Stimulated activated CD4-positive, alpha-beta T cell treated with anti-CD3 and anti-CD28 coated beads, Interleukin-1b, Interleukin-23, amount 100 ng/mL, for 1 hour (primary cell): ENCODE measurements at regions not wholly inside any gene's neighbourhood (a gene's known extent, or its start where the extent isn't known, plus 50 kb on each side); places are given as distances from the start of the nearest gene placed in this dataset.

Source experiments
- DNase-seq, 2 donors: peaks; one replicate each; pipeline ENCODE4 v3.0.0-alpha.2; 2020; ENCODE audit warnings: low read depth in 2 of 2

DNA sequence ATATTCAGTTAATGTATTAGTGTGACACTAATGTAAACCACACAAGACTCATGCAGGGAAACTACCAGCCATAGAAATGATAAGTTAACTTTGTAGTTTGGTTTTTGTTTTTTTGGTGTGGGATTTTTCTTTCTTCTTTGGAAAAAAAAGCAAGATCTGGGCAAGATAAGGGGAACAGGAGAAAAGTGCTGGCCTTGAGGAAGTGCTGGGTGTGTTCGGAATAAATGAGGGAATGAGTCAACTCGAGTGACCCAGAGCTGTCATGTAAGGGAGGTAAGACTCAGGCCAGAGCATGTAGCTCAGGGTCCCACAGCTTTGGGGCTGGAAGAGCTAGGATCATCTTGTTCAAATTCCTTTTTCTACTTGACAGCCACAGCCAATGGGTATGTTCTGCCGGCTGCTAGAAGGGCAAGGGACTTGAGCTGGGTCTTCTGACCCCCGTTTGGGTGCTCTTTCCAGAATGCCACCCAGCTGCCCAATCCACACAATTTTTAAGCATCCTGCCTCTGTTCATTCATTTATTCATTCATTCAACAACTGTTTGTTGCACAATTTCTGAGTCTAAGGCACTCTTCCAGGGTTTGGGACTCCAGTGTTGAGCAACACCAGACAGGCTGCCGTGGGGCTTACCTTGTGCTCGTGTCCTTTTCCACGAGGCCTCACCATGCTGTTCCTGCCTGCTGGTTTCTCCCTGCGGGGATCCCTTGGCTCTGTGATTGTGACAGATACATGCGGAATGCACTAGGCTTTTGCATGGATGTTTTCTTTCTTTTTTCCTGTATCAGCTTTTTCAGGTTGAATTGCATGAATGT is 54.5 kb downstream of the CLDN34 start:
- no peak for DNase-seq

DNA sequence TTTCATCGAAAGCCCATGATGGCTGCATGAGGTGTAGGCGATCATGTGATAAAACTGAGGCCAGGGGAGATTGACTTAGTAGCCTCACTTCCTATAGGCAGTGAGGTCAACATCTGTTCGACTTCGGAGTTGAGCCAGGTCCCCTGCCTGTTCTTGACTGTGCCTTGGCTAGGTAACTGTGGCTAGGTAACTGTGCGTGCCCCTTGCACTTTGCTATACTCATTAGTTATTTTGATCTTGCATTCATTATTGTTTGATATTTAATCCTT is 55.0 kb downstream of the CLDN34 start:
- no peak for DNase-seq

DNA sequence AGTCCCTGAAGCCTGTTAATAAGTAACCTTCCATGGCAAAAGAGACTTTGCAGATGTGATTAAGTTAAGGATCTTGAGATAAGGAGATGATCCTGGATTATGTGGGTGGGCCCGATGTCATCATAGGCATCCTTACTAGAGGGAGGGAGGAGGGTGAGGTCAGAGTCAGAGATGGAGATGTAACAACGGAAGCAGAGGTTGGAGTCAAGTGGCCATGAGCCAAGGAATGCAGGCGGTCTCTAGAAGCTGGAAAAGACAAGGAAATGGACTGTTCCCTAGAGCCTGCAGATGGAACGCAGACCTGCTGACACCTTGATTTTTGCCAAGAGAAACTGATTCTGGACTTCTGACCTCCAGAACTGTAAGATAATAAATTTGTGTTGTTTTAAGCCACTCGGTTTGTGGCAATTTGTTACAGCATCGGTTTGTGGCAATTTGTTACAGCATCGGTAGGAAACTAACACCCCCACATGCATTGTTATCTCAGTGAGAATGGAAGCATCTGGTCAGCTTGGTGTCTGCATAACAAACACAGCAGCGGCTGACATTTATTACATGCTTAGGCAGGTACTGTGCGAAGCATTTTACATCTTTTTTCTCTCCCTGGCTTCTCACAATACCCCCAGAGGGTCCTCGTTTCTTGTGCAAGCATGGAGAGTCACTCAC is 55.6 kb downstream of the CLDN34 start:
- no peak for DNase-seq

DNA sequence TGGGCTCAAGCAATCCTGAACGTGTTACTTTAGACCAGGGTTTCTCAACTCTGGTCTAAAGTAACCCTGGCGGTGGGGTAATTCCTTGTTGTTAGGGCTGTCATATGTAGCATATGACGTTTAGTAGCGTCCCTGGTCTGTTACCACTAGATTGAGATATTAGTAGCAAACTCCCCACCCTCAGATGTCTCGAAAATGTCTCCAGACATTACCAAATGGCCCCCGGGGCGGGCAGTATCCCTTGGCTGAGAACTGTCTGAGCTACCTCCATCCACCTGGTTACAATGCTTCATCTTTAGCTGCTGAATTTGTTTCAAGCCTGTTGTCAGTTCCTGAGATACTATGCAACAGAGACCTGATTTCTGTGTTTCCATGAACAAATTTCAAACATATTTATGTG is 56.7 kb downstream of the CLDN34 start:
- DNase-seq: no peak

DNA sequence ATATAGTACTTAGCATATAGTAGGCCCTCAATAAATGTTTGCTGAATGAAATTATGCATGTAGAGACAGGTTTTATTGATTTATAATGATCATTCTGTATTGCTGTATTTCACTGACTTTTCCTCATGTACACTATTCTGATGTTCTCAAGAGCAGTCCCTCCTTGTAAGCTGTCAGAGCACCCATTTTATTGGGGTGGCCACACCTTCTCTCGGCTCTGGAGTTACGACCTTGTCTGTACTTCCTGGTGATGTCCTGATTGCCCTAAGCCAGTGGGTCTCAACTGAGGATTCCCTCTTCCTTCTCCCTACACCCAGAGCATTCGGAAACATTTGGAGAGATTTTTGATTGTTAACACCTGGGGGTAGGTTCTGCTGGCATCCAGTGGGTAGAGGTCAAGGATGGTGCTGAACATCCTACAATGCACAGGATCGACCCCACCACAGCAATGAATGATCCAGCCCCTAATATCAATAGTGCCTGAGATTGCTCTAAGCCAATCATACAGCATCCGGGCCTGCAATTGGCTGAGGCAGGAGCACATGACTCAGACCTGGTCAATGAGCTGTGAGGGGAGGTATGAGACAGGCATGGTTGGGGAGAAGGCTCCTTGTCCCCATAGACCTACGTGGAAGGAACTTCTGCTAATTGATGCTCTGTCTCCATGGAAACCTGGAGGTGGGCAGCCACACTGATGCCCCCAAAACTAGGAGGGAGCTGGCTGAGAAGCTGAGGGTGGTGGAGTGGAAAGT is 58.8 kb downstream of the CLDN34 start:
- no peak for DNase-seq

DNA sequence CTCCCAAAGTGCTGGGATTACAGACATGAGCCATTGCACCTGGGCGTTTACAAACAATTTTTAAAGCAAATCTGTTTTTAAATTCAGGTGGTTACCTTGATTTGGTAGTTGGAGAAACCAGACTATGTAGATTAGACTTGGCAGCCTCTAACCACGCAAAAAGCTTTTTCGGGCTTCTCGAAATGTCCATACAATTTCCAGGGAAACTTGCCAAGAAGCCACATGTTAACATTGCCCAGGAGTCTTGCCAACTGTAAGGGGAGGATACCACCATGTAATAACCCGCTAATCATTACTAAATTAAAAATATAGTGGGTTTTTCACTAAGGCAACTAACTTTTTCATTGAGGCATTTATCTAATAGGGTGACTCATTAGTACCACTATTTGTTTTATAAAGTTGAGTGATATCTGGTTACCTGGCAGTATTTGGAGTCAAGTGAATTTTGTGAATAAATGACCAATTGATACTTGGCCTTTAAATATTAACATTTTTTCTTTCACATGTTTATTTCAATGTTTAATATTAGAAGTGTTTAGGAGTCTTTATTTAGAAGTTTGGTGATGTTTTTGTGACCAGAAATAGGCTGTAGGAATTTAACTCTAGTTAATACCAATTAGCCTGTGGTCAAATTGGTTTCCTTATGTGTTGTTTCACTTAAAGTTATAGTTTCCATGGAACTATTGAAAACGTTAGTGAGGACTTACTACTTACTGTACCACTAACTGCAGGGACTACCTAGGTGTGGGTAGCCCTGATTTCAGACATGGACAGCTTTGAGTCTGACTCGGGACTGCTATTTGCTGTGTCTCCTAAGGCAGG is 61.3 kb downstream of the CLDN34 start:
- DNase-seq: no peak

DNA sequence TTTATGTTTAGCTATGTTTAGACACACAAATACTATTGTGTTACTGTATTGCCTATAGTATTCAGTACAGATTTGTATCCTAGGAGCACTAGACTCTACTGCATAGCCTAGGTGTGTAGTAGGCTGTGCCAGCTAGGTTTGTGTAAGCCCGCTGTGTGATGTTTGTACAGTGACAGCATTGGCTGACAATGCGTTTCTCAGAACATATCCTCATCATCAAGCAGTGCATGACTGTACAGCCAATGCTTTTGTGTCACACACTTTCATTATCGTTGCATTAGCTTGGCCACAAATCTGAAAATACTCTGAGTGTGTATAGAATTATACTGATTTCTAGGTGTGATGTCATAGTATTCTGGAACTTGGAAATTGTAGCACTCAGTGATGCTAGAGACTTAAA is 63.4 kb downstream of the CLDN34 start:
- DNase-seq: no peak

DNA sequence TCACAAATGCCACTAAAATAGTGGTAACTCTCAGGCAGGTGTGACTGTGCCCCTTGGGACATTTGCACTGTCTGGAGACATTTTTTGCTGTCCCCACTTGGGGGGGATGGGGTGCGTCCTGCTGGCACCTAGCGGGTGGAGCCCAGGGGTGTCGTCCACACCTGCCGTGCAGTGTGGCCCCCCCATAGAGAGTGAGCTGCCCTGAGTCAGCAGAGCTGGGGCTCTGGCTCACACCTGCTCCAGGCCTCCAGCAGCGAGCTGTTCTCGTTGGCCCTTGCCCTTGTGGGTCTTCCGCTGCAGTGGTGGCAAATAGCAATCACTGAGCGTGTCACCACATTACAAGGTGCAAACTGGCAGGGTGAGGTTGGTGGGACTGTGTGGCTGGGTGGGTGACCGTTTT is 64.6 kb downstream of the CLDN34 start:
- DNase-seq: no peak

DNA sequence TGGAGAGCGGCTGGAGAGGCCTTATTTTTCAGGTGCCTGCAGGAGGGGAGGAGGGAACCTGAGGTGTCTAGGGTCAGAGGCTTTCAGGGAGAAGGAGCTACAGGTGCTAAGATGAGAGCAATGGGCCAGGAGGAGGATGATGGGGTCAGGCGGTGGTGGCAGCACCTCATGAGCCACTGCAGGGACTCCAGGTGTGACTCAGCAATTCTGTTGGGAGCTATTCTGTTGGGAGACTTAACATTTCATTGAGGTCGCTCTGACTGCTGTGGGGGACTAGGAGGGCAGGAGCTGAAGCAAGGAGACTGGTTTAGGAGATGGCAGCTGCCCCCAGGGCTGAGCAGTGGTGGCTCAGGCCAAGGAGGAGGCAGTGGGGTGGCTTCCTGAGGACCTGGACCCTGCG is 65.0 kb downstream of the CLDN34 start:
- DNase-seq: no peak

DNA sequence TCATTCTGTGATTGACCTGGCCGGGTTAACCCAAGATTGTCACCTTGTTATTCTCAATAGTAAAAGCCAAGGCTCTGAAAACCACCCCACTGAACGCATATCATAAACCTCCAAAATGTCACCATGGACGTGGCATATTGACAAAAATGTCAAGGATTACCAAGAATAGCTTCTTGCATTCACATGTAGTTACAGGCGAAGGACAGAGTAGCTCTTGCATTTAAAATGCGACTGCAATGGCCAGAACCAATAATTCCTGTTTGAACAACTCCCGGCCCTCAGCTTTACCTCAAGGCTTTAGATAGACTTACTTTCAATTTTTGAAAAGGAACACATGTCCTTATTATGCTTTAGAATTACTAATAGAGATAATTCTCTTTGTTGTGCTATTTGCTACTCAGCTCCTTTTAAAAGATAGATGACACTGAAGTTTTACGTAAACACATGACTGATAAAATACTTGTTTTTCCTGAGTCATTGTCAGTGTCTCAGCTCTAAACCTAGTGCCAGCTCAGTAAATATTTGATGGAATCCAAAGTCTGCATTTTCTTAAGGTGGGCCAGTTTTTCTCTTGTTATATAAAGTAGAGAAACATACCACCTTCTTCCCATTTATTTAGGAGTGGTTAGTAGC is 66.3 kb downstream of the CLDN34 start:
- no peak for DNase-seq

DNA sequence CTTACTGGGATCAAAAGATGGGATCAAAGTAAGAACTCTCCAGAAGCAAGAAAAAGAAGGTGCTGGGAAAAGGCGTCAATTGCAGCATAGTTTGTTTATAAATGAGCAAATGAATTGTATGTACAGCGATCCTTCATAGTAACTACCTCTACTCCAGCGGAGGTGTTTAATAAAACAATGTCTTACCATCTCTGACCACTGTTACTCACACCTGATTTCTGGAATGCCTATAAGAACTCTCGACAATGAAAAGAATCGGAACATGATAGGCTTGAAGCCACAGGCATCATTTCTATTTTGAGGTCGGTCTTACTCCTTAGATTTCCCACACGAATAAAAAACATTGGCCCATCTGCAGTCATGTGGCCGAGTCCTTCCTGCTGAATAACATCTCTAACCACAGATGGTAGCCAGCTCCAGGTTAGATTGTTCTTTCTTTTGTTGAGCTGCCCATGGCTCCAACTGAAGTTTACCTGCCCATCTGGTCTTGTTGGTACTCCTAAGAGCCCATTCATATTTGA is 67.6 kb downstream of the CLDN34 start:
- no peak for DNase-seq

DNA sequence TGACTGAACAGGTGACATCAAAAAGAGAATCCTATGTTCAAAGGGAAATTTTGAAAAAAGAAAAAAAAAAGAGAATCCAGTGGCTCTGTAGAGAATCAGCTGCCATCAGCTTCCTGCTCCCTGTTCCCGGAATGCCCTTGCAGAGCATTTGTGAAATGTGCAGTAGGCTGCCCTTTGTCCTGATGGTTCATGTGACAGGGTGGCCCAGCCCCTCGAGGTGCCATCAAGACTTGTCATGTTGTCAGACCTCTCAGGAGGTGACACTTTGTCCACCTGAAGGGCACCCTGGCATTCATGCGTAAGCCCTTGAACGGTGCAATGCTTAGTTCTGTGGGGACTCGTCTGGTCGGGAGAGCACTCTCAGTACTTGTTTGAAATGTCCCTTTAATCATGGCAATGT is 71.4 kb downstream of the CLDN34 start:
- no peak for DNase-seq

DNA sequence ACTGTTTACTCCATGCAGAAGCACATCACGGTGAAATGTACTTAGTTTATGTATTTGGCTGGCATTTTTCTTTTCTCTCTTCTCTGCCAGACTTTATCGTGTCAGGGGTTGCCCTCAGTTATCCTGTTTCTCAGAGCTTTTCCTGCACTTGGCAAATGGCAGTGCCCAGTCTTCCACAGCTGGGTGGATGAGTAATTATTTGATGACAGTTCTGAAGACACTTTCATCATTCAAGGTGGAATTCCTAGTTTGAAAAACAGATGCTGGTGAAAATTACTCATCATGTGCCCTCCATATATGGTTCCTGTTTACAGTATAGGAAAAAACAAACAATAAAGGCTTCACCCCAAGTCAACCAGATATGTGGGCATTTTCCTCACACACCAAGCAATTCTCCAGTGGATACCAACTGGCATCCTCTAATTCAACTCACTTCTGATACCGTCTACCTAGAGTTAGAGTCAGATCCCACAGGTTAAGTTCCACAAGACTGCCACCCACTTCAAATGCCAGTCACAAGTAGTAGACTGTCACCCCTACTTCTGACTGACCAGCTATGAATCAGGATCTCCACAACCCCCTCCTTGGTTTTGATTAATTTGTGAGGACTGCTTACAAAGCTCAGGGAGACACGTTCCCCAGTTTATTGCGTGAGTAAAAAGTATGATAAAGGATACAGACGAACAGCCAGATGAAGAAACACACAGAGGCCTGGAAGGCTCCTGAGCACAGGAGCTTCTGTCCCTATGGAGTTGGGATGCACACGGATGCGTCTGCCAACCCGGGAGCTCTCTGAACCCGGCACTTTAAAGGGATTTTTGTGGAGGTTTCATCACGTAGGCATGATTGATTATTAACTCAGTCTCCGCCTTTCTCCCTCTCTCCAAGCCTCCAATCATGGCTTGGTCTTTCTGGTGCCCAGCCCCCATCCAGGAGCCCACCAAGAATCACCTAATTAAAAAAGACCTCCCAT is 72.9 kb downstream of the CLDN34 start:
- no peak for DNase-seq

DNA sequence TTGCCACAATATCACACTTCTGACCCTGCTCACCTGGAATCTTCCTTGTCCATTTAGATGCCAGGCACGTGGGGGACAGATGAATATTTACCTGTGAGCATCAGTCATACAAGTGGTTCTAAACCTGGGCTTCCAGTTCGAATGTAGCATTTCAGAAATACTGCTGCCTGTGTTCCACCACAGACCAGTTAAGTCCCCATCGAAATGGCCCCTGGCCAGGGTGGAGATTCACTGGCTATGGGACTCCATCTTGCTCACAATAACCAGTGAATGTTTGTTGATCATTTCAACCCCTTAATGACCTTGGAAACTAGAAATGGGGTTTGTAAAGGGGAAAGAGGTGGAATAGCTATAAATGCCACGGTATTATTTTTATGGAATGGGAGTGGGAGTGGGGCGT is 73.8 kb downstream of the CLDN34 start:
- DNase-seq: no peak

DNA sequence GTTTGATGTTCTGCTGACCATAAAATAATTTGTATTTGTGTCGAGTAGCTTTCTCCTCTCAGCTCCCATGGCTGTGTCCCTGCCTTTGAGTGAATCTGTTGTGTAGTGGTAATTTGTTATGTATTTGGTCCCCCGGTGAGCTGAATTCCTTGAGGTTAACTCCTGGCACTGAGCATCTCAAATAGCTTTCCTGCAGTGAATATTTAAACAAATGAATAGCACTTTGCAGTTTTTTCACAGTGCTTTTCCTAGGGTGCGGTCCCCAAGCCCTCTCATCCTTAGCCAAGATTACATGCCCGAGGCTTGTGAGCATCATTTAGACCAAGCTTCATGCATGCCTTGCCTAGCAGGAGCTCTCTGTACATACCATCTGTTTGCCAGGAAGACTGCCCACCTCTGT is 74.2 kb downstream of the CLDN34 start:
- DNase-seq: no peak

DNA sequence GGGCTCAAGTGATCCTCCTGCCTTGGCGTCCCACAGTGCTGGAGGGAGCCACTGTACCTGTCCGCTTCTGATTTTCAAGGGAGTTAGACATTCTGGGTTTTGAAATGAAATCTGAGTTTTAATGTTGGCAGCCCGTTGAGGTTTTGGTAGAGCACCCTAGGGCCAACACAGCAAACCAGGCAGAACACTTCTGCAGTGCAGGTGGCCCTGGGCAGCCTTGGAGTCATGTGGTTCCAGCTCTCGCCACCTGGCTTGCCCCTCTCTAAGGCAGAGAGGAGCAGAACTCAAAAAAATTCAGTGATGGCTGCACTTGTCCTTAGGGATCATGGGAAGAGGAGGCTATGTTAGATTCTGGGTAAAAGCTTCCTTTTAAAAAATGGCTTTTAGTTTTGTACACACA is 74.9 kb downstream of the CLDN34 start:
- no peak for DNase-seq

DNA sequence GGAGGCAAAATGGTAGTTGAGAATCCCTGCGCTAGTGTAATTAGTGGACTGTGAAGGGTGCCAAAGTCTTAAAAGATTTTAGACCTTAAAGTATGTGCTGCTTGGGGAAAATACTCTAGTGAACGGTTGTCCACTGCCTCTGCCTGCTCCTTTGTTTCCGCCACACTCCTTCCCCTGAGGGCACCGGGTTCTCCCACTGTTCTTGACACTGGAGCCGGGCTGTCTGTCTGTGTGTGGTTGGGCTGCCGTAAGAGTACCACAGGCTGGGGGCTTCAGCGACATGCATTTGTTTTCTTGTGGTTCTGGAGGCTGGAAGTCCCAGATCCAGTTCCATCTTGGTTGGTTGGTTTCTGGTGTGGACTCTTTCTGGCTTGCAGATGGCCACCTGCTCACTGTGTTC is 76.2 kb downstream of the CLDN34 start:
- DNase-seq: no peak

DNA sequence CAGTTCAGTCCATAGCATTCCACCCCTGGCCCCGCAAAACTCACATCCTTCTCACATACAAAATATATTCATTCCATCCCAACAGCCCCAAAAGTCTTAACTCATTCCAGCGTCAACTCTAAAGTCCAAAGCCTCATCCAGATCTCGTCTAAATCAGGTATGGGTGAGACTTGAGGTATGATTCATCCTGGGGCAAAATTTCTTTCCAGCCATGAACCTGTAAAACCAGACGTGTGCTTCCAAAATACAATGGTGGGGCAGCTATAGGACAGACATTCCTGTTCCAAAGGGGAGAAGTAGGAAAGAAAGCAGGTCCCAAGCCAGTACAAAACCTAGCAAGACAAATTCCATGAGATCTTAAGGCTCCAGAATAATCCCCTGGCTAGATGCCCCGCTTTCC is 76.9 kb downstream of the CLDN34 start:
- no peak for DNase-seq

DNA sequence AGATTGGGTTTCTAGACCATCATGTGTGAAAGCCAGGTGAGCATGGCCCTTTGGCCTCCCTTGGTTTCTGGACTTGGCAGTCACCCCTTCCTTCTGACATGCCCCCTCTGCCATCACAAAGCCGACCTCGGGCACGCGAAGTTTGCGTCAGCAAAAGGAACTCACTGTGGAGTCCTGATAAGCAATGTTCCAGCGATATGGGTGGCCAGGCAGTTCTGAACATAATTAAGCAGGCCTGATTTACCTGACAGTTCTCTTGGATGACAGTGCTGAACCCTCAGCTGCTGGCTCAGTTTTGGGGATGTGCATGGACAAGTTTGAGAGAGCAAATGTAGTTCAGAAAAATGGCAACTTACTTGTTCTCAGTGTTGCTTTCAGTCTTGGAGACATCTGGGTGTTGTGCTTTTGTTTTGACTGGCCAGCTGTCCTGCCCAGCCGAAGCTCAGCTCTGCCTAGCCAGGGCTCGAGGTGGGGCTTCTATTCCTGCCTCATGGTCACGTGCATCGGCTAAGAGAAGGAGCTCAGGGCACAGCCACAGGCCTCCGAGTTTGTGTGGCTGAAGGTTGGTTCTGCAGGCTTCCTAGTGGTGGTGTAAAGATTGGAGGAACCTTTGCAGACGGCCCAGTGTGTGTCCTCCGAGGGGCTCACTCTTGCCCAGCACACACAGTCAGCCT is 78.3 kb downstream of the CLDN34 start:
- DNase-seq: no peak

DNA sequence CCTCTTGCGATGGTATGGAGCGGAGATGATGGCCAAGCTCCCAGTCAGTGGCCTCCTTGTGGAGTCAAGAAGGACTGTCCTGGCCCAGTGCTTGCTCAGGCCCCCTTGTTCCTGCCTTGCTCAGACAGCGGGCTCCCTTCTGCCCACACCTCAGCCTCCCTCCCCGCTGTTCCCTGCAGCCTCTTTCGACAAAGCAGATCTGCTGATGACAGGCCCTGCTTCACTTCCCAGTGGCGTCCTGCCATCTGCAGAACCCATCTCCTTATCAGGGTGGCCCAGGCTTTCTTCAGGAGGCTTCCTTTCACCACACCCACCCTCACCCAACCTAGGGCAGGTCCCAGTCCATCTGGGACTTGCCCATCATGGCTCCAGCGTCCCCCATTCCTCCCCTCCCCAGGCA is 80.0 kb downstream of the CLDN34 start:
- no peak for DNase-seq
